HEK293 (cell line): ENCODE measurements at regions not wholly inside any gene's neighbourhood (a gene's known extent, or its start where the extent isn't known, plus 50 kb on each side); places are given as distances from the start of the nearest gene placed in this dataset.

ENCODE experiments used
- CTCF ChIA-PET: fragments of 350-600 bp; formaldehyde crosslinking; extraction: SDS; loops from one replicate; lab custom pipeline; 2021; ENCODE audit warnings: antibody characterized with exemption; lab: Yijun Ruan, JAX
- POLR2A ChIA-PET: fragments of 300-600 bp; formaldehyde crosslinking; extraction: SDS; loops from one replicate; lab custom pipeline; 2020; ENCODE audit warnings: antibody characterized with exemption, inconsistent platforms; lab: Yijun Ruan, JAX
- H3K27ac ChIP-seq: fragments of 200-500 bp; sonication (Bioruptor generic); 2 replicates; pipeline ENCODE4 v1.5.1; 2014; ENCODE audit warnings: low read depth, low read length, control low read depth, inconsistent platforms; ENCODE audit errors: extremely low read depth
- H3K36me3 ChIP-seq, 2 experiments: fragments of 200-500 bp in 1 of 2; sonication (Bioruptor generic) in 1 of 2; 1 replicate in 1 of 2; 2 replicates in 1 of 2; pipeline ENCODE4 v1.5.1; 2014 to 2017; ENCODE audit warnings: inconsistent platforms in 2 of 2, low read length in 2 of 2; ENCODE audit not compliant: control insufficient read depth in 2 of 2, insufficient read depth in 1 of 2
- H3K4me1 ChIP-seq: fragments of 200-500 bp; sonication (Bioruptor generic); 2 replicates; pipeline ENCODE4 v1.5.1; 2014; ENCODE audit warnings: mild to moderate bottlenecking, low read length, inconsistent platforms; ENCODE audit not compliant: control insufficient read depth, insufficient read depth
- H3K4me3 ChIP-seq: 2 replicates; pipeline ENCODE4 v1.5.1; 2011; ENCODE audit warnings: low read depth, mild to moderate bottlenecking, control low read depth, low read length, moderate library complexity
- H3K9me3 ChIP-seq: fragments of 200-500 bp; sonication (Bioruptor generic); 2 replicates; pipeline ENCODE4 v1.5.1; 2014; ENCODE audit warnings: low read depth, low read length, inconsistent platforms; ENCODE audit not compliant: control insufficient read depth, insufficient read depth
- EGR2 ChIP-seq: fragments of 450-650 bp; formaldehyde crosslinking; IDR thresholded peaks from 2 replicates; pipeline ENCODE4 v1.5.1; 2016; ENCODE audit warnings: low read depth, missing biosample characterization, missing genetic modification characterization
- GLI2 ChIP-seq: fragments of 450-650 bp; formaldehyde crosslinking; IDR thresholded peaks from 2 replicates; pipeline ENCODE4; 2017; ENCODE audit warnings: missing biosample characterization, missing genetic modification characterization, low read depth, borderline replicate concordance
- KLF1 ChIP-seq: fragments of 450-650 bp; formaldehyde crosslinking; IDR thresholded peaks from 2 replicates; pipeline ENCODE4 v1.5.1; 2016; ENCODE audit warnings: missing biosample characterization, missing genetic modification characterization
- MZF1 ChIP-seq: fragments of 450-650 bp; formaldehyde crosslinking; IDR thresholded peaks from 2 replicates; pipeline ENCODE4 v1.5.1; 2017; ENCODE audit warnings: missing biosample characterization, missing genetic modification characterization, borderline replicate concordance
- SP3 ChIP-seq: fragments of 450-650 bp; formaldehyde crosslinking; IDR thresholded peaks from 2 replicates; pipeline ENCODE4 v1.5.1; 2016; ENCODE audit warnings: missing biosample characterization, missing genetic modification characterization
- ZBTB20 ChIP-seq: fragments of 450-650 bp; formaldehyde crosslinking; IDR thresholded peaks from 2 replicates; pipeline ENCODE4 v1.5.1; 2016; ENCODE audit warnings: missing biosample characterization, missing genetic modification characterization
- ZBTB21 ChIP-seq: fragments of 450-650 bp; formaldehyde crosslinking; IDR thresholded peaks from 2 replicates; pipeline ENCODE4 v1.5.1; 2017; ENCODE audit warnings: missing biosample characterization, missing genetic modification characterization
- ZBTB26 ChIP-seq: fragments of 450-650 bp; formaldehyde crosslinking; optimal IDR thresholded peaks from 2 replicates; pipeline ENCODE3; 2016; ENCODE audit warnings: missing biosample characterization, mild to moderate bottlenecking, missing genetic modification characterization
- ZEB2 ChIP-seq: fragments of 450-650 bp; formaldehyde crosslinking; IDR thresholded peaks from 2 replicates; pipeline ENCODE4 v1.5.1; 2016; ENCODE audit warnings: missing biosample characterization, missing genetic modification characterization
- ZFP37 ChIP-seq: fragments of 450-650 bp; formaldehyde crosslinking; IDR thresholded peaks from 2 replicates; pipeline ENCODE4 v1.5.1; 2016; ENCODE audit warnings: missing biosample characterization, missing genetic modification characterization
- ZFP41 ChIP-seq: fragments of 450-650 bp; formaldehyde crosslinking; IDR thresholded peaks from 2 replicates; pipeline ENCODE4 v1.5.1; 2016; ENCODE audit warnings: missing biosample characterization, missing genetic modification characterization, borderline replicate concordance
- ZIC2 ChIP-seq: fragments of 450-650 bp; formaldehyde crosslinking; IDR thresholded peaks from 2 replicates; pipeline ENCODE4 v1.5.1; 2016; ENCODE audit warnings: missing biosample characterization, missing genetic modification characterization
- ZNF114 ChIP-seq: fragments of 450-650 bp; formaldehyde crosslinking; IDR thresholded peaks from 2 replicates; pipeline ENCODE4 v1.5.0; 2017; ENCODE audit warnings: missing biosample characterization, missing genetic modification characterization
- ZNF169 ChIP-seq: fragments of 450-650 bp; formaldehyde crosslinking; IDR thresholded peaks from 2 replicates; pipeline ENCODE4 v1.5.1; 2016; ENCODE audit warnings: missing biosample characterization, missing genetic modification characterization
- ZNF248 ChIP-seq: fragments of 450-650 bp; formaldehyde crosslinking; IDR thresholded peaks from 2 replicates; pipeline ENCODE4 v1.5.1; 2017; ENCODE audit warnings: missing biosample characterization, missing genetic modification characterization
- ZNF335 ChIP-seq: fragments of 450-650 bp; formaldehyde crosslinking; conservative IDR thresholded peaks from 2 replicates; pipeline ENCODE4 v1.5.1; 2016; ENCODE audit warnings: missing biosample characterization, missing genetic modification characterization
- ZNF518A ChIP-seq: fragments of 450-650 bp; formaldehyde crosslinking; conservative IDR thresholded peaks from 2 replicates; pipeline ENCODE4 v1.5.1; 2016; ENCODE audit warnings: low read depth, missing biosample characterization, missing genetic modification characterization
- ZNF571 ChIP-seq: fragments of 450-650 bp; formaldehyde crosslinking; IDR thresholded peaks from 2 replicates; pipeline ENCODE4 v1.5.0; 2017; ENCODE audit warnings: missing biosample characterization, missing genetic modification characterization
- ZNF610 ChIP-seq: fragments of 450-650 bp; formaldehyde crosslinking; IDR thresholded peaks from 2 replicates; pipeline ENCODE4 v1.5.1; 2016; ENCODE audit warnings: missing biosample characterization, missing genetic modification characterization, borderline replicate concordance
- ZNF626 ChIP-seq: fragments of 450-650 bp; sonication (Bioruptor Pico); formaldehyde crosslinking; IDR thresholded peaks from 2 replicates; pipeline ENCODE4 v1.5.1; 2018; ENCODE audit warnings: missing biosample characterization, missing genetic modification characterization, inconsistent platforms
- ZNF670 ChIP-seq: fragments of 450-650 bp; formaldehyde crosslinking; IDR thresholded peaks from 2 replicates; pipeline ENCODE4 v1.5.1; 2016; ENCODE audit warnings: missing biosample characterization, missing genetic modification characterization, low read depth
- ZNF701 ChIP-seq: fragments of 450-650 bp; formaldehyde crosslinking; IDR thresholded peaks from 2 replicates; pipeline ENCODE4 v1.5.1; 2016; ENCODE audit warnings: missing biosample characterization, missing genetic modification characterization
- ZNF707 ChIP-seq: fragments of 450-650 bp; formaldehyde crosslinking; IDR thresholded peaks from 2 replicates; pipeline ENCODE4 v1.5.1; 2016; ENCODE audit warnings: missing biosample characterization, missing genetic modification characterization
- TF ChIP-seq, protein P1 (sequence below): fragments of 450-650 bp; formaldehyde crosslinking; IDR thresholded peaks from 2 replicates; pipeline ENCODE4 v1.5.1; 2017; ENCODE audit warnings: missing biosample characterization, missing genetic modification characterization
- TF ChIP-seq, protein P2 (sequence below): fragments of 450-650 bp; formaldehyde crosslinking; IDR thresholded peaks from 2 replicates; pipeline ENCODE4 v1.5.1; 2016; ENCODE audit warnings: missing biosample characterization, missing genetic modification characterization

- no peaks in the 10 kb centered on the region for H3K36me3 ChIP-seq
- H3K4me1 ChIP-seq = no peaks in the 10 kb centered on the region
- no peak overlapping the region for H3K4me3 ChIP-seq
- TF ChIP-seq ZFP41 (tag by site-specific recombination) (no peak), ZNF114 (tag by site-specific recombination) (no peak), GLI2 (no peak), MZF1 (tag by site-specific recombination) (no peak), ZEB2 (no peak), EGR2 (tag by site-specific recombination) (no peak), ZNF518A (no peak), ZBTB26 (no peak), ZNF248 (no peak), ZNF169 (tag by site-specific recombination) (no peak), ZNF670 (tag by site-specific recombination) (no peak)
- H3K27ac ChIP-seq = no peak overlapping the region
- POLR2A ChIA-PET = no interaction called here
- H3K9me3 ChIP-seq = no peaks in the 10 kb centered on the region
- CTCF ChIA-PET = interaction anchor here (0.6 to 0.7 kb wide), 2 partner anchors 72 to 679 kb away, joined by 3 read pairs; no protein-coding TSS in a partner anchor
These were observed 113.7 kb upstream of the PAPPA start for GRCh38 chr9:116039893-116040292.

DNA sequence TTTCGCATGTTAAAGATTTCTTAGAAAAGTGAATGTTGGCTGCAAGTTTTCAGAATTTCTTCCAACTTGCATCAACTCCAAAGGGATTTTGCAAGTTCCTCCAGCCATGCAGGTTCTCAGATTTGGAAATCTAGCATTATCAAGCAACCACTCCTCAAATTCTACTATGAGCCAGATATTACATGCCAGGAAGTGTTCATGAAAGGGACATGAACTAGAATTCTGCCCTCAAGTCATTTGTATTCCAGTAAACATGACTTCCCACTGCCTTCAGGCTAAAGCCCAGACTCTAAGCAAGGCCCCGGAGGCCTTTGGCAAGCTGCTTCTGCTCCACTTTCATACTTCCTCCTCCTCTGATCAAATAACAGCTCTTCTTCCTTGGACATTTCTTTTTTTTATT lies 111.3 kb upstream of the PAPPA start:
- no peak overlapping the region for H3K27ac ChIP-seq
- ChIA-PET CTCF (no interaction called here), POLR2A (no interaction called here)
- H3K4me1 ChIP-seq = no peaks in the 10 kb centered on the region
- no peaks in the 10 kb centered on the region for H3K36me3 ChIP-seq
- no peaks in the 10 kb centered on the region for H3K9me3 ChIP-seq
- TF ChIP-seq KLF1 (tag by site-specific recombination) (no peak), ZBTB20 (no peak), ZNF248 (no peak), ZNF610 (tag by site-specific recombination) (no peak), ZNF701 (no peak), SP3 (tag by site-specific recombination) (no peak), ZNF571 (tag by site-specific recombination) (no peak), ZFP37 (tag by site-specific recombination) (no peak), ZNF707 (tag by site-specific recombination) (no peak), ZBTB21 (tag by site-specific recombination) (no peak), ZNF518A (no peak), ZIC2 (tag by site-specific recombination) (no peak), ZNF626 (no peak), ZNF335 (no peak)
- TF ChIP-seq, protein P1, sequence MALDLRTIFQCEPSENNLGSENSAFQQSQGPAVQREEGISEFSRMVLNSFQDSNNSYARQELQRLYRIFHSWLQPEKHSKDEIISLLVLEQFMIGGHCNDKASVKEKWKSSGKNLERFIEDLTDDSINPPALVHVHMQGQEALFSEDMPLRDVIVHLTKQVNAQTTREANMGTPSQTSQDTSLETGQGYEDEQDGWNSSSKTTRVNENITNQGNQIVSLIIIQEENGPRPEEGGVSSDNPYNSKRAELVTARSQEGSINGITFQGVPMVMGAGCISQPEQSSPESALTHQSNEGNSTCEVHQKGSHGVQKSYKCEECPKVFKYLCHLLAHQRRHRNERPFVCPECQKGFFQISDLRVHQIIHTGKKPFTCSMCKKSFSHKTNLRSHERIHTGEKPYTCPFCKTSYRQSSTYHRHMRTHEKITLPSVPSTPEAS (tag by site-specific recombination) = no peak
- TF ChIP-seq, protein P2, sequence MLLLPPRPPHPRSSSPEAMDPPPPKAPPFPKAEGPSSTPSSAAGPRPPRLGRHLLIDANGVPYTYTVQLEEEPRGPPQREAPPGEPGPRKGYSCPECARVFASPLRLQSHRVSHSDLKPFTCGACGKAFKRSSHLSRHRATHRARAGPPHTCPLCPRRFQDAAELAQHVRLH (tag by site-specific recombination) = no peak
- no peak overlapping the region for H3K4me3 ChIP-seq
